ENCODE measurements at regions not wholly inside any gene's neighbourhood (a gene's known extent, or its start where the extent isn't known, plus 50 kb on each side); places are given as distances from the start of the nearest gene placed in this dataset.
"Not testable (repeated sequence)": the region's sequence is repeated elsewhere in the genome, so short reads cannot be mapped to it uniquely, and the experiment has no call there.

DNA sequence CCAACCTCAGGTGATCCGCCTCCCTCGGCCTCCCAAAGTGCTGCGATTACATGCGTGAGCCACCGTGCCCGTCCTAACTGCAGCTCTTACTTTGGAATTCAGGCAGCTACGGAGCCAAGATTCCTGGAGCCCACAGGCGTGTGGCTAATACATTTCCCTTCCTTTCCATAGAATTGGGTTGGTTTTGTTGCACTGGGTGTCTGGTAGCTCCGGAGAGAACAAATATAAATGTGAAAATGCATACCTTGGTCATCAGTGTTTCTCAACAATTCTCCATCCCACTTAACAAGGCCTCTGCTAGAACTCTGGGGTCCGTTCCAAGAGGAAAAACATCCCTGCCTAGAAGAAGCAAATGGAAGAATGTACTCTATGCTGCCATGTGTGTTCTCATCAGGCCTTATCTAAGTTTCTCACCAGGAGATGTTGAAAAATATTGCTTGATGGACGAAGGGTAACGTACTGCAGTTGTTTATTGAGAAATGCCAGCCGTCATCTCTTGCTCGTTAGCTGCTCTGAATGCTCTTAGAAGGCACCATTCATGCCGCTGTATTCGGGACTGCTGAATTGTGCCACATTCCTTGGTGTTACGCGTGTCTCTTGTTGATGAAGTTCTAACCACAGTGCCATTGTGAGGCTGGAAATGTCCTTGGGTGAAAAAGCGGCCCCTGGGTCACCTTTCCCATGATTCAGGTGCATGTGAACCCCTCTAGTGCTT lies 50.5 kb upstream of the CD99 start:
- FAIRE-seq (no peak), DNase-seq (ENCODE audit: insufficient read length, low spot score) (no peak)
- TF ChIP-seq, protein P1, sequence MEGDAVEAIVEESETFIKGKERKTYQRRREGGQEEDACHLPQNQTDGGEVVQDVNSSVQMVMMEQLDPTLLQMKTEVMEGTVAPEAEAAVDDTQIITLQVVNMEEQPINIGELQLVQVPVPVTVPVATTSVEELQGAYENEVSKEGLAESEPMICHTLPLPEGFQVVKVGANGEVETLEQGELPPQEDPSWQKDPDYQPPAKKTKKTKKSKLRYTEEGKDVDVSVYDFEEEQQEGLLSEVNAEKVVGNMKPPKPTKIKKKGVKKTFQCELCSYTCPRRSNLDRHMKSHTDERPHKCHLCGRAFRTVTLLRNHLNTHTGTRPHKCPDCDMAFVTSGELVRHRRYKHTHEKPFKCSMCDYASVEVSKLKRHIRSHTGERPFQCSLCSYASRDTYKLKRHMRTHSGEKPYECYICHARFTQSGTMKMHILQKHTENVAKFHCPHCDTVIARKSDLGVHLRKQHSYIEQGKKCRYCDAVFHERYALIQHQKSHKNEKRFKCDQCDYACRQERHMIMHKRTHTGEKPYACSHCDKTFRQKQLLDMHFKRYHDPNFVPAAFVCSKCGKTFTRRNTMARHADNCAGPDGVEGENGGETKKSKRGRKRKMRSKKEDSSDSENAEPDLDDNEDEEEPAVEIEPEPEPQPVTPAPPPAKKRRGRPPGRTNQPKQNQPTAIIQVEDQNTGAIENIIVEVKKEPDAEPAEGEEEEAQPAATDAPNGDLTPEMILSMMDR (IDR thresholded peaks at IDR 0.05; ENCODE audit: insufficient read depth, missing control alignments) = no peak

DNA sequence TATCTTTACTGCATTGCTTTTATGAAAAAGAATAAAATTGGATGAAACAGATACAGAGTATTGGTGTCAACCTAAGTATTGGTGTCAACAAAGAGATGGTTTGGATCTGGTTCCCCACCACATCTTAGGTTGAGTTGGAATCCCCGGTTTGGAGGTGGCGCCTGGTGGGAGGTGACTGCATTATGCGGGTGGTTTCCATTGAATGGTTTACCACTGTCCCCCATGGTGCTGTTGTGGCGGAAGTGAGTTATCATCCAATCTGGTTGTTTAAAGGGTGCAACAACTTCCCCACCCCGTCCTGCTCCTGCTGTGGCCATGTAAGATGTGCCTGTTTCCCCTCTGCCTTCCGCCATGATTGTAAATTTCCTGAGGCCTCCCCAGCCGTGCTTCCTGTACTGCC lies 52.8 kb upstream of the CD99 start:
- FAIRE-seq (no peak), DNase-seq (ENCODE audit: insufficient read length, low spot score) (no peak)
- TF ChIP-seq, protein P1 (IDR thresholded peaks at IDR 0.05; ENCODE audit: insufficient read depth, missing control alignments) = no peak

DNA sequence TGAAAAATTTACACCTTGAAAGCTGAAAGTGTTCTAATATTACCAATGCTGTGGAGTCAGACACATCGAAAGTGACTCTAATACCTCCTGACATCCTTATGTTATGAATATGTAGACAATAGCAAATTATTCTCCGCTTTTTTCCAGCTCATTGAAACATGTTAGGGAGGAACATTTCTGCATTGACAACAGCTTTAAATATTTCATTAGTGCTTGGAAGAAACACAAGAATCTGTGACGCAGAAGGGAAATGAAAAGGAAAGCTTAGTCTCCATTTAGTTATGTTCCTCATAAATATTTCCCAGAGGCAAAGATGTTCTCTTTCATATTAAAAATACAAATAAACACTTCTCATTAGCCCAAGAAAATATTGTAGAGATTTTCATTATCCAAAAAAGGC lies 55.8 kb upstream of the CD99 start:
- FAIRE-seq (no peak), DNase-seq (ENCODE audit: insufficient read length, low spot score) (no peak)
- TF ChIP-seq, protein P1 (IDR thresholded peaks at IDR 0.05; ENCODE audit: insufficient read depth, missing control alignments) = no peak

DNA sequence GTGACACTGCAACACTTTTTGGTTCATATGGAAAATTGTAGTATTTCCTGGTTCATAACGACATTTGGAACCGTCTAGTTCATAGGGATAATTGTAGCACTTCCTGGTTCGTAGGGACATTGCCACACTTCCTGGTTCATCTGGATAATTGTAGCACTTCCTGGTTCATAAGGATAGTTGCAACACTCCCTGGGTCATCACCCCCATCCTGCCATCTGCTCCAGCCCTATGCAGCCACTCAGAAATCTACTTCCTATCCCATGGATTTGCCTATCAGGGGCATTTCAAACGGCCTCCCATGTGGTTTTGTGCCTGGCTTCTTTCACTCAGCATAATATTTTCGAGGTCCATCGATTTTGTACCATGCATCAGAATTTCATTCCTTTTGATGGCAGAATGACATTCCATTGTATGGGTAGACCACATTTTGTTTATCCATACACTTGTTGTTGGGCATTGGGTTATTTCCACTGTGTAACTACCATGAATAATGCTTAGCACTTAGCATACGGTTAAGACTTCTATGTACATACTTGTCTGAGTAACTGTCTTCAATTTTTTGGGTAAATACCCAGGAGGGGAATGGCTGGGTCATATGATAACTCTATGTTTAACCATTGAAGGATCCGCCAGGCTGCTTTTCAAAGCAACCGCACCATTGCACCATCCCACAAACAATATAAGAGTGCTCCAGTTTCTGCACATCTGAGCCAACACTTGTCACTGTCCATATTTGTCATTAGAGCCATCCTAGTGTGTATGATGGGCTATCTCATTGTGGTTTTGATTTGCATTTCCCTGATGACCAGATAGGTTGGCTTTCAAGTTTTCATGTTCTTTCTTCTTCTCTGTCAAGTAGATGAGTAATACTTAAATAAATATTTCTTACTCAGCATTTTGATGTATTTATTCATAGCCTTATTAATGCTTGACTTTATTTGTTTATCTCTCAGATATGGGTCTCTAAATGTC lies 58.3 kb upstream of the CD99 start:
- no peak for FAIRE-seq
- TF ChIP-seq, protein P1 (IDR thresholded peaks at IDR 0.05; ENCODE audit: insufficient read depth, missing control alignments) = no peak
- no peak for DNase-seq (ENCODE audit: insufficient read length, low spot score)

DNA sequence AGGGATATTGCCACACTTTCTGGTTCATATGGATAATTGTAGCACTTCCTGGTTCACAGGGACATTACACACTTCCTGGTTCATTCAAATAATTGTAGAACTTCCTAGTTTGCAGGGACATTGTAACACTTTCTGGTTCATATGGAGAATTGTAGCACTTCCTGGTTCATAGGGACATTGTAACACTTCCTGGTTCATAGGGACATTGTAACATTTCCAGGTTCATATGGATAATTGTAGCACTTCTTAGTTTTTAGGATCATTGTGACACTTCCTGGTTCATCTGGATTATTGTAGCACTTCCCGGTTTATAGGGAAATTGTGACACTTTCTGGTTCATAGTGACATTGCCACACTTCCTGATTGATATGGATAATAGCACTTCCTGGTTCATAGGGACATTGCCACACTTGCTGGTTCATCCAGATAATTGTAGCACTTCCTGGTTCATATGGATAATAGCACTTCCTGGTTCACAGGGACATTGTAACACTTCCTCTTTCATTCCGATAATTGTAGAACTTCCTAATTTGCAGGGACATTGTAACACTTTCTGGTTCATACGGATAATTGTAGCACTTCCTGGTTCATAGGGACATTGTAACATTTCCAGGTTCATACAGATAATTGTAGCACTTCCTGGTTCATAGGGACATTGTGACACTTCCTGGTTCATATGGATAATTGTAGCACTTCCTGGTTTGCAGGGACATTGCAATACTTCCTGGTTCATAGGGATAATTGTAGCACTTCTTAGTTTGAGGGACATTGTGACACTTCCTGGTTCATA lies 59.2 kb upstream of the CD99 start:
- TF ChIP-seq, protein P1 (IDR thresholded peaks at IDR 0.05; ENCODE audit: insufficient read depth, missing control alignments) = no peak
- FAIRE-seq (no peak), DNase-seq (ENCODE audit: insufficient read length, low spot score) (no peak)

DNA sequence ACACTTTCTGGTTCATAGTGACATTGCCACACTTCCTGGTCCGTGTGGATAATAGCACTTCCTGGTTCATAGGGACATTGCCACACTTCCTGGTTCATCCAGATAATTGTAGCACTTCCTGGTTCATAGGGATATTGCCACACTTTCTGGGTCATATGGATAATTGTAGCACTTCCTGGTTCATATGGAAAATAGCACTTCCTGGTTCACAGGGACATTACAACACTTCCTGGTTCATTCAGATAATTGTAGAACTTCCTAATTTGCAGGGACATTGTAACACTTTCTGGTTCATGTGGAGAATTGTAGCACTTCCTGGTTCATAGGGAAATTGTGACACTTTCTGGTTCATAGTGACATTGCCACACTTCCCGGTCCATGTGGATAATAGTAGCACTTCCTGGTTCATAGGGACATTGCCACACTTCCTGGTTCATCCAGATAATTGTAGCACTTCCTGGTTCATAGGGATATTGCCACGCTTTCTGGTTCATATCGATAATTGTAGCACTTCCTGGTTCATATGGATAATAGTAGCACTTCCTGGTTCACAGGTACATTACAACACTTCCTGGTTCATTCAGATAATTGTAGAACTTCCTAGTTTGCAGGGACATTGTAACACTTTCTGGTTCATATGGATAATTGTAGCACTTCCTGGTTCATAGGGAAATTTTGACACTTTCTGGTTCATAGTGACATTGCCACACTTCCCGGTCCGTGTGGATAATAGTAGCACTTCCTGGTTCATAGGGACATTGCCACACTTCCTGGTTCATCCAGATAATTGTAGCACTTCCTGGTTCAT lies 60.0 kb upstream of the CD99 start:
- FAIRE-seq = not testable (repeated sequence)

DNA sequence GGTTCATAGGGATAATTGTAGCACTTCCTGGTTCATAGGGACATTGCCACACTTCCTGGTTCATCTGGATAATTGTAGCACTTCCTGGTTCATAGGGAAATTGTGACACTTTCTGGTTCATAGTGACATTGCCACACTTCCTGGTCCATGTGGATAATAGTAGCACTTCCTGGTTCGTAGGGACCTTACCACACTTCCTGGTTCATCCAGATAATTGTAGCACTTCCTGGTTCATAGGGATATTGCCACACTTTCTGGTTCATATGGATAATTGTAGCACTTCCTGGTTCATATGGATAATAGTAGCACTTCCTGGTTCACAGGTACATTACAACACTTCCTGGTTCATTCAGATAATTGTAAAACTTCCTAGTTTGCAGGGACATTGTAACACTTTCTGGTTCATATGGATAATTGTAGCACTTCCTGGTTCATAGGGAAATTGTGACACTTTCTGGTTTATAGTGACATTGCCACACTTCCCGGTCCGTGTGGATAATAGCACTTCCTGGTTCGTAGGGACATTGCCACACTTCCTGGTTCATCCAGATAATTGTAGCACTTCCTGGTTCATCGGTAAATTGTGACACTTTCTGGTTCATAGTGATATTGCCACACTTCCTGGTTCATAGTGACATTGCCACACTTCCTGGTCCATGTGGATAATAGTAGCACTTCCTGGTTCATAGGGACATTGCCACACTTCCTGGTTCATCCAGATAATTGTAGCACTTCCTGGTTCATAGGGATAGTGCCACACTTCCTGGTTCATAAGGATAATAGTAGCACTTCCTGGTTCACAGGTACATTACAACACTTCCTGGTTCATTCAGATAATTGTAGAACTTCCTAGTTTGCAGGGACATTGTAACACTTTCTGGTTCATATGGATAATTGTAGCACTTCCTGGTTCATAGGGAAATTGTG lies 60.8 kb upstream of the CD99 start:
- not testable (repeated sequence) for FAIRE-seq; DNase-seq (ENCODE audit: insufficient read length, low spot score)

More for the DNA sequence above, 60.0 kb upstream of the CD99 start:
- DNase-seq (ENCODE audit: insufficient read length, low spot score) = not testable (repeated sequence)
